GM10248 (cell line): ENCODE measurements at regions not wholly inside any gene's neighbourhood (a gene's known extent, or its start where the extent isn't known, plus 50 kb on each side); places are given as distances from the start of the nearest gene placed in this dataset.

Experiments used
- CTCF ChIA-PET: fragments of 300-600 bp; sonication (Branson Sonifier 250); formaldehyde crosslinking; extraction: SDS; loops from one replicate; lab custom pipeline; 2021; ENCODE audit warnings: antibody characterized with exemption; lab: Yijun Ruan, JAX
- POLR2A ChIA-PET: fragments of 350-650 bp; sonication (Branson Sonifier 250); formaldehyde crosslinking; extraction: SDS; loops from one replicate; lab custom pipeline; 2020; ENCODE audit warnings: antibody characterized with exemption; lab: Yijun Ruan, JAX
- DNase-seq: peaks from one replicate; pipeline ENCODE4 v3.0.0; 2012; ENCODE audit errors: extremely low spot score
- CTCF ChIP-seq: IDR thresholded peaks from 2 replicates; pipeline ENCODE4 v1.5.1; 2012; ENCODE audit warnings: mild to moderate bottlenecking, low read depth; ENCODE audit errors: extremely low read depth, missing control alignments, control extremely low read depth

GRCh38 chr4:184267673-184268583, 50.3 kb upstream of the ENPP6 start:
- peak; percentile 80 for DNase-seq
- CTCF ChIA-PET = interaction anchor here (0.6 to 9.5 kb wide), 13 partner anchors 8 to 210 kb away, joined by 3 to 168 read pairs (median 4); no protein-coding TSS in a partner anchor
- POLR2A ChIA-PET = interaction anchor here (0.9 to 3.2 kb wide), 2 partner anchors 13 to 16 kb away, joined by 3 to 23 read pairs; no protein-coding TSS in a partner anchor
- no peak for TF ChIP-seq CTCF
